HL-60 (cell line): ENCODE measurements at regions not wholly inside any gene's neighbourhood (a gene's known extent, or its start where the extent isn't known, plus 50 kb on each side); places are given as distances from the start of the nearest gene placed in this dataset.

Source experiments
- DNase-seq, 2 experiments: peaks; one replicate each; pipeline ENCODE4 v3.0.0-alpha.2; 2010 to 2020; ENCODE audit warnings: low read depth in 1 of 2, low spot score in 1 of 2
- H3K27ac ChIP-seq: fragments of 250-450 bp; sonication (Bioruptor Pico); replicated peaks from 2 replicates; pipeline ENCODE4 v1.5.1; 2020; ENCODE audit warnings: mild to moderate bottlenecking, moderate library complexity
- H3K27me3 ChIP-seq: fragments of 250-450 bp; sonication (Bioruptor Pico); 2 replicates; pipeline ENCODE4 v1.5.1; 2021; ENCODE audit warnings: mild to moderate bottlenecking, moderate library complexity; ENCODE audit not compliant: insufficient read depth, poor library complexity, severe bottlenecking
- H3K4me3 ChIP-seq: replicated peaks from 2 replicates; pipeline ENCODE4 v1.5.1; 2011; ENCODE audit warnings: mild to moderate bottlenecking, control low read depth, low read length; ENCODE audit not compliant: insufficient read depth
- CTCF ChIP-seq: IDR thresholded peaks from one replicate; pipeline ENCODE4 v1.5.1; 2011; ENCODE audit warnings: low read length, control low read depth, inconsistent platforms; ENCODE audit not compliant: insufficient read depth
- GABPA ChIP-seq: IDR thresholded peaks from 2 replicates; pipeline ENCODE4 v1.6.1; 2012; ENCODE audit warnings: low read depth
- POLR2AphosphoS5 ChIP-seq: IDR thresholded peaks from 2 replicates; pipeline ENCODE4 v1.6.1; 2012; ENCODE audit warnings: low read depth
- REST ChIP-seq: IDR thresholded peaks from 2 replicates; pipeline ENCODE4 v1.6.1; 2012; ENCODE audit warnings: low read depth; ENCODE audit not compliant: insufficient replicate concordance
- SPI1 ChIP-seq: IDR thresholded peaks from 2 replicates; pipeline ENCODE4 v1.6.1; 2012; ENCODE audit warnings: low read depth, mild to moderate bottlenecking, borderline replicate concordance

GRCh38 chr6:140917911-140918310 is 1214.8 kb upstream of the GJE1 start:
- H3K4me3 ChIP-seq: no peak overlapping the region
- no peak for DNase-seq
- no peaks in the 10 kb centered on the region for H3K27me3 ChIP-seq
- no peak overlapping the region for H3K27ac ChIP-seq
- no peak for TF ChIP-seq GABPA

- no peaks in the 10 kb centered on the region for H3K27me3 ChIP-seq
- TF ChIP-seq SPI1: no peak
- no peak for TF ChIP-seq GABPA
- TF ChIP-seq CTCF: no peak
- TF ChIP-seq REST: no peak
- TF ChIP-seq POLR2AphosphoS5: no peak
- no peak for DNase-seq
- no peak overlapping the region for H3K27ac ChIP-seq
- H3K4me3 ChIP-seq: no peak overlapping the region
These were observed 1217.2 kb upstream of the GJE1 start for GRCh38 chr6:140915551-140915950.

- H3K27ac ChIP-seq: no peak overlapping the region
- no peak overlapping the region for H3K4me3 ChIP-seq
- TF ChIP-seq POLR2AphosphoS5 (no peak), CTCF (no peak), SPI1 (no peak), REST (no peak), GABPA (no peak)
- no peaks in the 10 kb centered on the region for H3K27me3 ChIP-seq
- DNase-seq: no peak
These were observed 1217.6 kb upstream of the GJE1 start for GRCh38 chr6:140915103-140915502.

GRCh38 chr6:140912686-140913085 is 1220.0 kb upstream of the GJE1 start:
- Histone ChIP-seq H3K27ac (no peak overlapping the region), H3K4me3 (no peak overlapping the region), H3K27me3 (no peaks in the 10 kb centered on the region)
- TF ChIP-seq GABPA: no peak
- TF ChIP-seq SPI1: no peak
- TF ChIP-seq REST: no peak
- no peak for TF ChIP-seq POLR2AphosphoS5
- no peak for TF ChIP-seq CTCF
- no peak for DNase-seq
